Tibial nerve (tissue), 4 donors: ENCODE measurements at regions not wholly inside any gene's neighbourhood (a gene's known extent, or its start where the extent isn't known, plus 50 kb on each side); places are given as distances from the start of the nearest gene placed in this dataset.

Experiments used
- DNase-seq, 2 donors: peaks; one replicate each; pipeline ENCODE4 v3.0.0-alpha.2; 2019; ENCODE audit warnings: low spot score in 2 of 2
- H3K27ac ChIP-seq, 4 donors: fragments of 200-600 bp; sonication (generic) in 3 of 4; one replicate each; pipeline ENCODE4 v1.5.1; 2017 to 2019; ENCODE audit warnings: mild to moderate bottlenecking in 1 of 4
- H3K27me3 ChIP-seq, 2 donors: fragments of 200-600 bp; sonication (generic) in 1 of 2; one replicate each; pipeline versions ENCODE4 v1.5.1 to v1.6.0; 2017 to 2019
- H3K36me3 ChIP-seq, 3 donors: fragments of 200-600 bp; sonication (generic); one replicate each; pipeline ENCODE4 v1.5.1; 2018 to 2019
- H3K4me1 ChIP-seq, 4 donors: fragments of 200-600 bp; sonication (generic) in 3 of 4; one replicate each; pipeline ENCODE4 v1.5.1; 2017 to 2019
- H3K4me3 ChIP-seq, 4 donors: fragments of 200-600 bp; sonication (generic) in 3 of 4; one replicate each; pipeline ENCODE4 v1.5.1; 2017 to 2019; ENCODE audit warnings: mild to moderate bottlenecking in 1 of 4, moderate library complexity in 1 of 4
- H3K9me3 ChIP-seq, 4 donors: fragments of 200-600 bp; sonication (generic) in 3 of 4; one replicate each; pipeline ENCODE4 v1.5.1; 2017 to 2019
- CTCF ChIP-seq, 5 experiments: fragments of 200-600 bp in 3 of 5; fragments of 450-650 bp in 2 of 5; sonication (generic) in 3 of 5; IDR thresholded peaks; one replicate each; pipeline ENCODE4 v1.5.1; 2016 to 2019; ENCODE audit warnings: antibody characterized with exemption in 5 of 5, mild to moderate bottlenecking in 3 of 5, moderate library complexity in 2 of 5
- EP300 ChIP-seq, 2 donors: sonication (generic); formaldehyde crosslinking; IDR thresholded peaks; one replicate each; pipeline ENCODE4 v1.6.1; 2017; ENCODE audit warnings: antibody characterized with exemption in 2 of 2, mild to moderate bottlenecking in 1 of 2
- POLR2A ChIP-seq, 2 donors: fragments of 450-650 bp; IDR thresholded peaks; one replicate each; pipeline ENCODE4 v1.6.1; 2017; ENCODE audit warnings: antibody characterized with exemption in 2 of 2, mild to moderate bottlenecking in 2 of 2, moderate library complexity in 2 of 2
- WGBS, 2 donors: methylation state at CpG; one replicate each; pipeline ENCODE4 v1.1.5; 2018; 5-methylcytosine and 5-hydroxymethylcytosine counted together

GRCh38 chr18:27763936-27764335, 413.0 kb downstream of the CDH2 start:
- no peak for TF ChIP-seq EP300 (IDR thresholded peaks at IDR 0.05)
- TF ChIP-seq POLR2A (IDR thresholded peaks at IDR 0.05) = no peak
- no peak for TF ChIP-seq CTCF (IDR thresholded peaks at IDR 0.05)
- no peaks in the 10 kb centered on the region for H3K36me3 ChIP-seq
- WGBS, 2 donors = 54 to 63% methylated on average over 1 of the region's 1 CpG
- H3K27me3 ChIP-seq = no peaks in the 10 kb centered on the region
- H3K4me1 ChIP-seq = no peaks in the 10 kb centered on the region
- H3K9me3 ChIP-seq = no peaks in the 10 kb centered on the region
- H3K27ac ChIP-seq = no peak overlapping the region
- H3K4me3 ChIP-seq = no peak overlapping the region
- no peak for DNase-seq

GRCh38 chr18:27763341-27763740, 413.6 kb downstream of the CDH2 start:
- Histone ChIP-seq H3K4me3 (no peak overlapping the region), H3K27me3 (no peaks in the 10 kb centered on the region), H3K27ac (no peak overlapping the region), H3K9me3 (no peaks in the 10 kb centered on the region), H3K36me3 (no peaks in the 10 kb centered on the region), H3K4me1 (no peaks in the 10 kb centered on the region)
- TF ChIP-seq CTCF (IDR thresholded peaks at IDR 0.05) = no peak
- no peak for TF ChIP-seq EP300 (IDR thresholded peaks at IDR 0.05)
- TF ChIP-seq POLR2A (IDR thresholded peaks at IDR 0.05) = no peak
- no peak for DNase-seq

- TF ChIP-seq POLR2A (IDR thresholded peaks at IDR 0.05) = no peak
- no peak for TF ChIP-seq CTCF (IDR thresholded peaks at IDR 0.05)
- no peak for TF ChIP-seq EP300 (IDR thresholded peaks at IDR 0.05)
- Histone ChIP-seq H3K9me3 (no peaks in the 10 kb centered on the region), H3K27ac (no peak overlapping the region), H3K4me3 (no peak overlapping the region), H3K4me1 (no peaks in the 10 kb centered on the region), H3K27me3 (no peaks in the 10 kb centered on the region), H3K36me3 (no peaks in the 10 kb centered on the region)
- WGBS, 2 donors = 55 to 57% methylated on average over 4 of the region's 4 CpGs
- DNase-seq = no peak
Observed at GRCh38 chr18:27762054-27762453, 414.9 kb downstream of the CDH2 start.

GRCh38 chr18:27752944-27753343, 424.0 kb downstream of the CDH2 start:
- Histone ChIP-seq H3K27me3 (no peaks in the 10 kb centered on the region), H3K36me3 (no peaks in the 10 kb centered on the region), H3K27ac (no peak overlapping the region), H3K9me3 (no peaks in the 10 kb centered on the region), H3K4me1 (no peaks in the 10 kb centered on the region), H3K4me3 (no peak overlapping the region)
- TF ChIP-seq CTCF (IDR thresholded peaks at IDR 0.05) (no peak), POLR2A (IDR thresholded peaks at IDR 0.05) (no peak), EP300 (IDR thresholded peaks at IDR 0.05) (no peak)
- WGBS, 2 donors = 72 to 76% methylated on average over 4 of the region's 4 CpGs
- no peak for DNase-seq

GRCh38 chr18:27750923-27751322, 426.0 kb downstream of the CDH2 start:
- Histone ChIP-seq H3K4me1 (no peaks in the 10 kb centered on the region), H3K27me3 (no peaks in the 10 kb centered on the region), H3K4me3 (no peak overlapping the region), H3K9me3 (no peaks in the 10 kb centered on the region), H3K27ac (no peak overlapping the region), H3K36me3 (no peaks in the 10 kb centered on the region)
- no peak for TF ChIP-seq EP300 (IDR thresholded peaks at IDR 0.05)
- TF ChIP-seq CTCF (IDR thresholded peaks at IDR 0.05) = no peak
- no peak for TF ChIP-seq POLR2A (IDR thresholded peaks at IDR 0.05)
- no peak for DNase-seq
- WGBS, 2 donors = 82 to 87% methylated on average over 5 of the region's 5 CpGs
